PFSK-1 (cell line): ENCODE measurements at regions not wholly inside any gene's neighbourhood (a gene's known extent, or its start where the extent isn't known, plus 50 kb on each side); places are given as distances from the start of the nearest gene placed in this dataset.

Experiments used
- FOXP2 ChIP-seq: optimal IDR thresholded peaks from 2 replicates; pipeline ENCODE3; 2011; ENCODE audit warnings: borderline replicate concordance, control low read depth, inconsistent platforms; ENCODE audit not compliant: insufficient read depth; ENCODE audit errors: extremely low read length, extremely low read depth
- POLR2AphosphoS5 ChIP-seq: IDR thresholded peaks from 2 replicates; pipeline ENCODE4 v1.6.1; 2012; ENCODE audit warnings: low read depth, mild to moderate bottlenecking, control low read depth, low read length, moderate library complexity
- SIN3A ChIP-seq: IDR thresholded peaks from 2 replicates; pipeline ENCODE4 v1.6.1; 2012; ENCODE audit warnings: mild to moderate bottlenecking, low read length, moderate library complexity, borderline replicate concordance; ENCODE audit not compliant: insufficient read depth
- TAF1 ChIP-seq: IDR thresholded peaks from 2 replicates; pipeline ENCODE4 v1.6.1; 2012; ENCODE audit warnings: low read length, control low read depth, borderline replicate concordance; ENCODE audit not compliant: insufficient read depth
- TF ChIP-seq, protein P1 (sequence below), 2 experiments: IDR thresholded peaks; 2 replicates each; pipeline versions ENCODE4 v1.6.1 to v1.8.0; 2011 to 2012; ENCODE audit warnings: low read depth in 2 of 2, low read length in 2 of 2, control low read depth in 1 of 2, inconsistent platforms in 1 of 2, mild to moderate bottlenecking in 1 of 2, moderate library complexity in 1 of 2; ENCODE audit not compliant: insufficient read depth in 1 of 2

DNA sequence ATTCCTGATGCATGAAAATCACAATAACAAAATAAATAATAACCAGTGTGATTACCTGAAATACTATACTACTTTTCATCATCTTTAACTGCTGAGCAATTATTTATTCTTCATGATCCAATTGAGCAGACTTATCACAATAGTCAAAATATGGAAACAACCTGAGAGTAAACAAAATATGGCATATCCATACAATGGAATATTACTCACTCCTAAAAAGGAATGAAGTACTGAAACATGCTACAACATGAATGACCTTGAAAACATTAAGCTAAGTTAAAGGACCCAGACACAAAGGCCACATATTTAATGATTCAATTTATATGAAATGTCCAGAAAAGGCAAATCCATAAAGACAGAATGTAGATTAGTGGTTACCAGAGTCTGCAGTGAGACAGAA lies 146.8 kb downstream of the MID1IP1 start:
- no peak for TF ChIP-seq SIN3A
- TF ChIP-seq POLR2AphosphoS5, result no peak
- TF ChIP-seq TAF1, result no peak

DNA sequence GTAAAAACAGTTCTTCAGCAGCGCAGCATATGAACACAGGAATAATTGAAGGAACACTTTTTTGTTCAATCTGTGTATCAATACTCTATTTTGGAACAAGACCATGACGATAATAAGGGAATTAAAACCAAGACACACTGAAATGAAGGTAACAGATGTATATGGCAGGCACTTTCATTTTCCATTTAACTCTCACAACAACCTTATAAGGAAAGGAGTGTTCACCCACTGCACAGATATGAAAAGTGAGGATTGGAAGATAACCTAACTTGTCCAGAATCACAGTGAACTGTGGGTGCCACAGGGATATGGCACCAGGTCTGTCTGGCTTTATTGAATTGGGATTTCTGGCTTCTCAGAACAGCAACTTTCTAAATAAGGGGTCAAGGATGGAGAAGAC lies 153.3 kb downstream of the MID1IP1 start:
- TF ChIP-seq POLR2AphosphoS5, result no peak
- no peak for TF ChIP-seq TAF1
- TF ChIP-seq FOXP2, result no peak
- TF ChIP-seq, protein P1, sequence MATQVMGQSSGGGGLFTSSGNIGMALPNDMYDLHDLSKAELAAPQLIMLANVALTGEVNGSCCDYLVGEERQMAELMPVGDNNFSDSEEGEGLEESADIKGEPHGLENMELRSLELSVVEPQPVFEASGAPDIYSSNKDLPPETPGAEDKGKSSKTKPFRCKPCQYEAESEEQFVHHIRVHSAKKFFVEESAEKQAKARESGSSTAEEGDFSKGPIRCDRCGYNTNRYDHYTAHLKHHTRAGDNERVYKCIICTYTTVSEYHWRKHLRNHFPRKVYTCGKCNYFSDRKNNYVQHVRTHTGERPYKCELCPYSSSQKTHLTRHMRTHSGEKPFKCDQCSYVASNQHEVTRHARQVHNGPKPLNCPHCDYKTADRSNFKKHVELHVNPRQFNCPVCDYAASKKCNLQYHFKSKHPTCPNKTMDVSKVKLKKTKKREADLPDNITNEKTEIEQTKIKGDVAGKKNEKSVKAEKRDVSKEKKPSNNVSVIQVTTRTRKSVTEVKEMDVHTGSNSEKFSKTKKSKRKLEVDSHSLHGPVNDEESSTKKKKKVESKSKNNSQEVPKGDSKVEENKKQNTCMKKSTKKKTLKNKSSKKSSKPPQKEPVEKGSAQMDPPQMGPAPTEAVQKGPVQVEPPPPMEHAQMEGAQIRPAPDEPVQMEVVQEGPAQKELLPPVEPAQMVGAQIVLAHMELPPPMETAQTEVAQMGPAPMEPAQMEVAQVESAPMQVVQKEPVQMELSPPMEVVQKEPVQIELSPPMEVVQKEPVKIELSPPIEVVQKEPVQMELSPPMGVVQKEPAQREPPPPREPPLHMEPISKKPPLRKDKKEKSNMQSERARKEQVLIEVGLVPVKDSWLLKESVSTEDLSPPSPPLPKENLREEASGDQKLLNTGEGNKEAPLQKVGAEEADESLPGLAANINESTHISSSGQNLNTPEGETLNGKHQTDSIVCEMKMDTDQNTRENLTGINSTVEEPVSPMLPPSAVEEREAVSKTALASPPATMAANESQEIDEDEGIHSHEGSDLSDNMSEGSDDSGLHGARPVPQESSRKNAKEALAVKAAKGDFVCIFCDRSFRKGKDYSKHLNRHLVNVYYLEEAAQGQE (IDR thresholded peaks at IDR 0.05; ENCODE audit: insufficient read depth in 1 of 2, low read depth in 2 of 2, low read length in 2 of 2), result no peak
- TF ChIP-seq SIN3A, result no peak

- TF ChIP-seq TAF1 (no peak), POLR2AphosphoS5 (no peak), FOXP2 (no peak), SIN3A (no peak)
- TF ChIP-seq, protein P1 (IDR thresholded peaks at IDR 0.05; ENCODE audit: insufficient read depth in 1 of 2, low read depth in 2 of 2, low read length in 2 of 2), result no peak
These were observed 158.5 kb downstream of the MID1IP1 start for GRCh38 chrX:38959736-38960135.

GRCh38 chrX:38960137-38960536 lies 158.9 kb downstream of the MID1IP1 start:
- TF ChIP-seq, protein P1 (IDR thresholded peaks at IDR 0.05; ENCODE audit: insufficient read depth in 1 of 2, low read depth in 2 of 2, low read length in 2 of 2), result no peak
- no peak for TF ChIP-seq FOXP2
- TF ChIP-seq SIN3A, result no peak
- TF ChIP-seq POLR2AphosphoS5, result no peak
- TF ChIP-seq TAF1, result no peak

- TF ChIP-seq FOXP2 (no peak), SIN3A (no peak), POLR2AphosphoS5 (no peak), TAF1 (no peak)
- TF ChIP-seq, protein P1 (IDR thresholded peaks at IDR 0.05; ENCODE audit: insufficient read depth in 1 of 2, low read depth in 2 of 2, low read length in 2 of 2), result no peak
These were observed 160.7 kb downstream of the MID1IP1 start for GRCh38 chrX:38961936-38962335.

DNA sequence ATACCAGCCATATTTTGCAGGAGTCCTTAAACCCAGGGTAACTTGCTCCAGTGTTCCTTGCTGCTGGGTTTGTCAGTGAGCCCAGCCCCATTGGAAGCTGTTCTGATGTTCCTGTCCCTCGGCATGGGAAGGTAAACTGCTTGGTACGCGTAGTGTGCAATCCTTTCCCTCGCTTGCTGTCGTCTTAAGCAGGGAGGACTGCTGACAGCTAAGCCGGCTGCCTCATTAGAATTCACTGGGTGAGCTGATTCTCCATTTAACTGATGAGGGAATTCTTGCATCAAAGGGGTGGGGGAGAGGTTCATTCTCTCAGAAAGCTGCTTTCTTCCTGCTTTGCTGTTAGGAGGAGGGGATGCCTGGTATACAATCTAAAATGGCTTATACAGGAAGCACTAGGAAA lies 164.6 kb downstream of the MID1IP1 start:
- TF ChIP-seq TAF1 (no peak), POLR2AphosphoS5 (no peak), SIN3A (no peak), FOXP2 (no peak)
- TF ChIP-seq, protein P1 (IDR thresholded peaks at IDR 0.05; ENCODE audit: insufficient read depth in 1 of 2, low read depth in 2 of 2, low read length in 2 of 2), result no peak
